ENCODE measurements at regions not wholly inside any gene's neighbourhood (a gene's known extent, or its start where the extent isn't known, plus 50 kb on each side); places are given as distances from the start of the nearest gene placed in this dataset.

DNA sequence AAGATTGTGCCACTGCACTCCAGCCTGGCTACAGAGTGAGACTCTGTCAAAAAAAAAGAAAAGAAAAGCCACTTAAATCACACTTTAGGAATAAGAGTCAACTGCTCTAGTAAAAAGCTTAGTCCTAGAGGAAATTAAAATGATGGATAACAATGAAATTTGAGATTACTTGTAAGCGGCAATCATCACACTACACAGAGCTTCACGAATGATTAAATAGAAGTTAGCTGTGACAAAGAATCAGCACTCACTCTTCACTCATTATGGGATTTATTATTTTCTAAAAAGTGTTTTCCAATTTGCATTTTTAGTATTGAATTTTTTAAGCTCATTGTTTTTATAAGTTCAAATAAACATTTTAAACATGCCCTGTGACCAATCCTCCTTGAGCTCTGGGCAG lies 718.0 kb downstream of the UTRN start:
- DNase-seq: no peak

DNA sequence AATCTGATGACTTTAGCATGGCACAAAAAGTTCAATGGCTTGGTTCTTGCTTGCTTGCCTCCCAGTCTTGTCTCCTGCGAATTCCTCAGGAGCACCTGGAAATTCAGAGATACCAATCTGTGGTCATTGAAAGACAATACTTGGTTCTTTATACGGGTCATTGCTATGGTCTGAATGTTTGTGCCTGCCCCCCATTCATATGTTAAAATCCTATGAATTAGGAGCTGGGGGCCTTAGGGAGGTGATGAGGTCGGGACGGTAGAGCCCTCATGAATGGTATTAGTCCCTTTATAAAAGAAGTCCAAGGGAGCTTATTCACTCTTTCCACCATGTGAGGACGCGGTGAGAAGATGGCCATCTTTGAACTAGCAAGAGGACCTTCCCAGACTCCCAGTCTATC lies 721.8 kb downstream of the UTRN start:
- no peak for DNase-seq

DNA sequence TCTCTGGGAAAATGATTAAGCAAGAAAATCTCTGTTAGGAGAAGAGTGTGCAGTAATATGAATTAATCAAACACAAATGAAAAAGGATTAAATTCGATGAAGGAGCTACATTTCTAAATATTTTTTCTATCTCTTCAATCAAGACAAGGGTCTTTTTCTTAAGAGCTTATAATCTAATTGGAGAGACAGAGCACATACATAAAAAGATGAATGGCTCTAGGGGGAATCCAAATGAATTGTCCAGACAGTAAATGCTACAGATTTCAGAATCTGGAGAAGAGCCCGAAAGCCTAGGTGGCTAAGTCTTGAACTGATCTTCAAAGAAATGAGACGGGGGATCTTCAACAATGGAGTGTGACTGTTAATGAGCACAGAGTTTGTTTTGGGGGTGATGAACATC lies 723.6 kb downstream of the UTRN start:
- no peak for DNase-seq

DNA sequence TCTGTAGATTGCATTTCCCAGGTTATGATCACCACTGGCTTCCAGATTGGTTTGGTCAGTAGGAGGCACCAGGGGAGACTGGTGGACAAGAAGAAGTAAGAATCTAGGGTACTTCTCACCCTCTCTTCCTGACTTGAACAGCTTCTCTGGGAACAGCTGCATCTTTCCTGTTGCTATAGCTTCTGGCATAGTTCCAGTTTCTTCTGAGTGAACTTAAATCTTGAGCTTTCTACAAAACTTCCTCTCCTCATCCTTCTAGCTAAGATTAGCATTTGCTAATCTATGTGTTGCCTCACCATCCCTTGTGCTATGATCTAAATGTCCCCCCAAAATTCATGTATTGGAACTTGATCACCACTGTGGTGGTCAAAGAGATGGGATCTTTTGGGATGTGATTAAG lies 724.6 kb downstream of the UTRN start:
- DNase-seq: no peak

DNA sequence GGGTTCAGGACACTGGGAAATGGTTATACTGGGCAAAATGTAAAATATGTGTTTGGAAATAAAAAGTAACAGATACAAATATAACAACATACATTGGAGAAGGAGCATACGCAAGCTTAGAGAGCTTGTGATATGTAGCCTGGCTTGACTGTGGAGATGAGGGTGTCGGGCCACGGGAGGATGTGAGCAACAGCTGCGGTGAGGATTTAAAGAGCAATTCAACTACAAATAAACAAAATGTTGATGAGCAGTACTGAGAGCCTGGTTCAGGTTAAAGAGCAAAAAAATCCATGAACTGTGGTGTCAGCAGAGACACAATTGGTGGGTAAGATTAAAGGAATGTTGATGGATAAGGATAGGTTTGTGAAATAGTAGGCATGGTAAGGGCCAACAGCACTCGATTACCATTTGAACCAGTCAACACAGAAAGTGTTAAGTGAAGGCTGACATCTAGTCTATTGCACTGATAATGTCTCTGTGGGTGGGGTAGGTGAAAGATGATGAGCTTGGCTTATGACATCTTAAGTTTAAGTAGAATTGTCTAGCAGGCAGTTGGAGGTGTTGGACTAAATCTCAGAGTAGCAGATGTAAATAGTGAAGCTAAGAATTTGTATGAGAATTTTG lies 723.2 kb downstream of the EPM2A start:
- no peak for DNase-seq

DNA sequence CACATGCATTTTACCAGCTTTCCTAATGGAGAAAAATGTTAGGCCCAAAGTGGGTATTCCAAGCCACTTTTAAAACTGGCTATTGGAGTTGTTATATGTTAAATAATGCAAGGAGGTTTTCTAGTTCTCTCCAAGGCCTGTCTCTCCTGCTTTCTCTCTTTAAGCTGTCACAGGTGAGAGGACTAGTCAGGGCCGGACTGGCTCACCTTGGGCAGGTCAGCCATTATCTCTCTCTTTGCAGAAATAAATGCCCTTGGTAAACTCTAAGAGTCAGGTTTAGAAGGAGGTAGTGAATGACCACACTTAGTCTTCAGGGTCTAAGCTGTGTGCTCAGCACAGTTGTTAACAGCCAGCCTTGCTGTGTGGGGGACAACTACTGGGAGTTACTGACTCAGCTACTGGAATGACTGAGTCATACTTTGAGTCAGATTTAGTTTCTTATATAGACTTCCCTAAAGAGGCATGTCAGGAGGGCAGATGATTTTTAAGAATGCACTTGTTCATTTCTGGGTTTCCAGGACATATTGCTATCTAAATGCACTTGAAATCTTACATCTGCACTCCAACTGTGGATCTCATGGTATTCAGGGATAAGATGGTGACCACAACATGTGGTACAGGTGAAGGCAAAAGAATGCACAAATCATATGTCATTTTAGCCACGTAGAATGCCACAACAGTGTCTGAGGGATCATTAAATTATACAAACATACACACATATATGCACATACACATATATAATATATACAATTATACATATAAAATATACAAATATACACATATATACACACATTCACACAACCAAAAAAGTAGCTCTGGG lies 719.4 kb downstream of the EPM2A start:
- peak; percentile 40 for DNase-seq

DNA sequence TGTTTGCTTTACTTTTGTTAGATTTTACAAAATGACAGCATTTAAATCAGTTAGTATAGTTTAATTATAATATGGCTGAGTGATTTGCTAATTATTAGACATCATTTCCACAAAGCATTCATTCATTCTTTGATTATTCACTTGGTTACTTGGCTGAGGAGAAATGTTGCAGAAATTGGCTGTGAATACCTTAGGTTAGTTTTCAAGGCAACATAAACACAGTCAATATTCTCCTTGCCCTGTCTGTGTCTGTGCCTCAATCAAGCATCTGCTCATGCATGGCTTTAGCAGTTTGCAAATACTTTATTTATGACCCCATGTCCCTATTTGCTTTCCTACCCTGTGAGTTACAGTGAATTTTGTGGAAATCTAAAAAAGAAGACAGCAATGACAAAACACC lies 718.3 kb downstream of the EPM2A start:
- no peak for DNase-seq

DNA sequence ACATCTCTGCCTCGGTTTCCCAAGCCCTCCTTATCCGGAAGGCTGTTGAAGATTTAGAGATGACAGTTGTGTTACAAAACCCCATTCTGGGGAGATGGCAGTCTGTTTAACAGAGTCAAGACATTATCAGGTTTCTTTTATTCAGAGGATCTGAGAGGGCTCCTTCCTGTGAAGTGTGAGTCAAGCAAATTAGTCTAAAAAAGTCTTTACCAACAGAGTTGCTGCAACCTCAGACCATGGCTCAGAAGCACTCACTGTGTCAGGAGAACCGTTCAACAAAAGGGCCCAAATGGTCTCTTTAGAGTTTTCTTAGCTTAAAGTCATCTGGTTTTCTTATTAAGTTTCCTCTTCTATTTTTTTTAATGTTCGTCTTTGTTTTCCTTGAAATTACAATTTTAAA lies 717.8 kb downstream of the EPM2A start:
- DNase-seq: no peak

DNA sequence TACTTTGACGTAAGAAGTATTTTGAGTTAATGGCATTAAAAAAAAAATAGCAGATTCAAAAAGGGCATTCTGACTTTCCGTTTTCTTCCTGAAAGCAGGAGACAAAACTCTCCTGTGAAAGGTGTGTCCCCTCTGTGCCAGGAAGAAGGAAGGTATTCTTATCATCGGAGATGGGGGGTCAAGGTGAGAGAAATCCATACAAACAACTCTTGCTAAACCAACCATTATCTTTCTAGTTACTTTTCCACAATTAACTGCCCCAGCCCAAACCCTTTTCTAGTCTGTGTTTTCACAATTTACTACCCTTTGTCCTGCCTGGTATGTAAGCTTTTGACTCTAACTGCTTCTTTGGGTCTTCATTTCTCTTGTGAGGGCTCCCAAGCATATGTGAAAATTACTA lies 717.3 kb downstream of the EPM2A start:
- no peak for DNase-seq

DNA sequence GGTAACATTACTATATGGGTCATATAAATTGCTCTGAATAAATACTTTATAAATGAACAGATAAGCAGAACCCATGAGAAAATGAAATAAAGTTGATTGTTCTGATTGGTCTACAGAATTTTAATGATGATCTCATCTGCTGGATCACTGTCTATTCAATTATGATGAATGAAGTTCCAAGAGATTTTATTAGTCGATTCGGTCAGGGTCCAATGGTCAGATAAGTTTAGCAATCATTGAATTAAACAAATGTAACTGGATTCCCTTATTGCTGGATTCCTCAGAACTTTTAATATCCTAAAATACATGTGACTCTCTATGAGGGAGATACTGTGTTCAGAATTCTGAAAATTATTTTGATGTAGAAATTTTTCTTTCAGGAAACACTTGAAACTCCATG lies 715.2 kb downstream of the EPM2A start:
- no peak for DNase-seq

DNA sequence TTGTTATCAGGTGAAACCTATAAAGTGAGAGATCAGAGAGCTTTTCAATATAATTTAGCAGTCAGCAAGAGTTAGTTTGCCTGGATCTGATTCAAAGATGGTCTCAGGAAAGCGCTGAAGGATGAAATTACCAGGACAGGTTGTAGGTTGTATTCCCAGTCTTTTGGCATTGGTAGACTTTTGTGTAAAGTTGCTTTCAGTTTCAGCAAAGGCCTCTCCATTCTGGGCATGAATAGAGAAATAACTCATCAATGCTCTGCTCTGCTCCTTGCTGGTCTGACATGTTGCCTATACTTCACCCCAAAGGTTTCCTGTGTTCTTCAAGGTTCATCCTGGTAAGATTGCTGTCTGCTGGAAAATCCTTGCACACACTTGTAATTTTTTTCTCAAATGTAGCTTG lies 714.8 kb downstream of the EPM2A start:
- no peak for DNase-seq

DNA sequence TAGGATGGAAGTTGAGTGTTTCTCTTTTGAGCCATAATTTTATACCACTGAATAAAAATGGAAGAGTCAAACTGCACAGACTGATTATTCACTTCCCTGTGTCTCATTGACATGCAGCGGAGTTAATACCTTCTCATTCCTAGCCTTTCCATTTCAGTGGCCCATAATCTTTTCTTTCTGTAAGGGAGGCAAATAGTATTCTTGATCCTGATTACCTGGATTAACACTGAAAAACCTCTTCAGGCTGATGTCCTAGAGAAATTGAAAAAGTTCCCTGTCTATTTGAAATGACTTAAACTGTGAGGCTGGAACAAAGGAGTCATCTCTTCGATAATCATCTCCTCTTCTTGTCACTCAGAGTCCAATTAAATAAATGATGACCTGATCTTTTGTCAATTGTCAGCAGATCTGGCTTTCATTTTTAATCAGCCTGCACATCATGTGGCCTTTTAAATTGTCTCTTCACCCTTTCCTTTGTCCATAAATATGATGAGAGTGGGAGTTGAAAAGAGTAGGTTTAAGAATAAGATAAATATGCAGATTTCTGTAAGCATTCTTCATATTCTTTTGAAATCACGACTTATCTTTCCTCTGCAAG lies 713.0 kb downstream of the EPM2A start:
- no peak for DNase-seq

DNA sequence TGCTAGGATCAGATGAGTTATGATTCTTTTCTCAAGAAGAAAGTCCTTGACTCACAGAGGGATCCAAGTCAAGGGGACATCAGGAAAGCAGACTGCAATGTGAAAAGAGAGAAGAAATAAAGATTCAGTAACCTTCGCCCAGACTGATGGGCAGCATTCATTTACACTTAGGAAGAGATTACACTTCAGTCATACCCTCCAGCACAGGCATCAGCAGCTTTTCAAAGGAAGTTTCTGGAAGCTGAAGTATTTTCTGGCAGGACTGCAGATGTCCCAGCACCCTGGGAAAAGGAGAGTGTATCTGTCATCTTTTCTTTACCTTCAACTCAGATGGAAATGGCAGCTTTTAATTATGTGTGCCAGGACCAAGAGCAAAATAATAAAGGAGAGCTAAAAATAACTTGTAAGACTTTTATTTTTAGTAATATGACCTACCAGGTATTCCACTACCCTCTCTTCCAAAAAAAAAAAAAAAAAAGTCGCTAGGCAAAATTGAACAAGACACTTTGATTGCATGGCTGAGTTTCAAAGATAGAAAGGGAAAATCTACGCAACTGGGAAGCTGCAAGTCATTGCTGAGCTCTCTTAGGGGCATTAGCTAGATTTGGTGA lies 712.1 kb downstream of the EPM2A start:
- no peak for DNase-seq

DNA sequence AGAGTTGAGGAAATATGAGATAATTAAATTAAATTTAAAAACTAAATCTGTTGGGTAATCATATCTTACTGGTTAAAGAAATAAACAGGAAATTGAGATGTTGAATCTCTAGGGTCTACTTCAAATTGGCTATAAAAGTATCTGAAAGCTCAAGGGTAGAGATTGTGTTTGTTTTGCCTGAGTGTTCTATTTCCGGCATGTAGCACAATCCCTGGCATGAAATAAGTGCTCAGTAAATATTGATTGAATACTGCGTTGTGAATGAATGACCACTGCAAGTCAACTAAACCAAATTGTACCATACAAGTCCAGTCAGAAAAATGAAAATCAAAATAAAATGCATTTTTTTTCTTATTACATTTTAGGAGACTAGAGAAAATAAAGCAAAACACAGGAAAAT lies 709.8 kb downstream of the EPM2A start:
- DNase-seq: no peak

DNA sequence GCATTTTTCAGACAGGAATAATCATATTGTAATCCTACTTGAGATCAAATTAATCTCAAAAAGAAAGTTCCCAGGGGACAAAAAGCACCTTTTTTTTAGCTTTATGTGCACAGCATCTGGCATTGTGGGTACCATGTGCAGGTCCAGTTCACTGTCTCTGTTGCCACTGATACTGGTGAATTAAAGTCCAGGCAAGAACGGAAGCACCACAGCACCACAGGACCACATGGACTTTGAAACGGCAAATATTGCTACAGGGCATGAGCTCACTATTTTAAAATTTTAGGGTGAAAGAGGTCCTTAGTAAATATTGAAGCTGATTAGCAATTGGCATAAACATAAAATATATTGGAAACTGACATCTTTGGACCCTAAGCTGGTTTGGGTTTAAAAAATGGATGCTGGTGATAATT lies 709.0 kb downstream of the EPM2A start:
- DNase-seq: no peak

DNA sequence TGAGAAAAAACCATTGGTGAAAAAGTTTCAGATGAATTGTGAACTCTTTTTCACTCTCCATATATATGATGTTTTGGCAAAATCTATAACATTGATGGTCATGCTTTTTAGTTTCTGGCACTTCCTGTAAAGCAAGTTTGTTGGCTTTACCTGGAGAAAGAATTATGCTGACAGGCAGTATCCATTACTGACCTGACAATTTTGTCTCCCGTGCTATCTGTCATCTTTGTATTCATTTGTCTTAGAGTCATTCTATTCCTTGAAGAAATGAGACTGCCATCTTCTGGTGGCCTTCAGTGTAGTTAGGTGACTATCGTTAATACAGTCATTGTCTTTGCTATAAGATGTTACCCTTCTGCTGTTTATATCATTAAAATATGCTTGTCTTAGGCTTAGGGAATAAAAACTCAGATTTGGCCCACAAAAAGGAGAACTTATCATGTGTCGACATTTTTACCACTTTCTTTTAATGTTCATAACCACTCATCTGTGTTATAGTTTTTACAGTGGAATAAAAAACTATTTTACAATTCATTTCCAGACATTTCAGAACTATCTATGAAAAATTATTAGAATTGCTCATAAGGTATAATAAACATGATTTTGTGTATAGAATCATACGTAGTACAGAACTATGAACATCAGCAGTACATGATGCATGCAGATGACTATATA lies 707.0 kb downstream of the EPM2A start:
- DNase-seq: no peak

DNA sequence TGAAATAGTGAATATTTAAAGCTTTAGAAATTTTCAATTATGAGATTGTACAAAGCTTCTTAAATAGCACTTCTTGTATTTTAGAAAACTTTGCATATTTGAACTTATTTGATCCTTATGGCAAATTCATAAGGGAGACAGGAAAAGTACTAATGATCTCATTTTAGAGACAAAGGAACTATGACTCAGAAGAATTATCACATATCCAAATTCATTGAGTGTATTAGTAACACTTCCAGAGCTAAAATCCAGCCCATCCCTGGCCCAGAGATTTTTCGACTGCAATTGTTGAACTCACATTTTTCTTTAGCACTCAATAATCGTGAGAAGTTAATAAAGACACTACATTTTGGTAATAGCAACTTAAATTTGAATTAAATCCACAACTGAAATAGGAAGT lies 704.3 kb downstream of the EPM2A start:
- DNase-seq: no peak

DNA sequence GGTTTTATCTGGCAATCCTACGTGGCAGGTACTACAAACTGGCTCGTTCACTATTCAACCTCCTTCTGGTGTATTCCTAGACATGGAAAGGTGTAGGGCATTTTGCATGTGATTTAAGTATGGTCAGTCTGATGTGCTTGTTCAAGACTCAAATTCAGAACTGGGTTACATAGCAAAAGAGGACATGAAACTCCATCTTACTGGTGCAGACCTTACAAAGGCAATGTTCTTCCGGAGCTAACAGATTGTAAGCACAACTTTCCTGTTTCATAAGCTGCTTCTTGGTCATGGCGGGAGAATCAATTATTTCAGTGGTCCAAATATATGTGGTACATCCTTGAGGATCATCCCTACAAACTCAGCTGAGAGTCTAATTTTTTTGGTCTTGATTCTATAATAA lies 703.4 kb downstream of the EPM2A start:
- no peak for DNase-seq

DNA sequence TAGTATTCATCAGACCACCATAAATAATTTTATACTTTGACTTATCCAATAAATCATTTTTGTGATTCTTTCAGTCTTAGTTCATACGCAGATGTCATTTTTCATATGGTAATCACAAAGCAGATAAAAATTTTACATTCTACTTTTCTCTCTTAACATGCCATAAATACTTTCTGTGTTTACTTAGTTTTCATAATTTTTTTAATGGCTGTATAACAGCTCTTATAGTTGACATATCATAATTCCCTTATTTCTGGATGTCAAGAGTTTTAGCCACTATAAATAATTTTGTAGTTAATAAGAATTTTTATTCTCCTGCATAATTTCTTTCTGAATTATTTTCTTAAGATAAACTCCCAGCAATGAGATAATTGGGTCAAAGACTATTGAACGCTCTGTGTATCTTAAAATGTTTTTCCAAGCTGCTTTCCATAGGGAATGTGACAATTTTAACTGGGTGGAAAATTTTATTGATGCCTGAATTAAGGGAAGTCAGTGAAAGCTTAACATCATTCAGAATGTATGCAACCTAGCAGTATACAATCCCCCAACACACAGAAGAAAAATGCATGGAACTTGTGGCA lies 702.7 kb downstream of the EPM2A start:
- no peak for DNase-seq

DNA sequence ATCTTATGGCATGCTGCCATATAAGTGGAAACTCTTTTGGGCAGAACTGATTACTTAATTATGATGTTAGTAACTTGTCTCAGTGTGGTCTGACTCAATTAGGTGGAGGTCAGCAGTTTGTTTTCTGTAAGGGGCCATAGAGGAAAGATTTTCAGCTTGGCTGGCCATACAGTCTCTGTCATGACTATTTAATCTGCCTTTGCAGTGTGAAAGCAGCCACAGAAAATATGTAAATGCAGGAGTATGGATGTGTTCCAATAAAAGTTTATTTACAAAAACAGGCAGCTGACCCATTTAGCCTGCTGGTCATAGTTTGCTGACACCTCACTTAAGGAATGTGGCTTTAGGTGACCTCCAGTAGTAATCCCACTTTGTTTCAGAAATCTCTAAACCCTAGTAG lies 700.7 kb downstream of the EPM2A start:
- DNase-seq: no peak

DNA sequence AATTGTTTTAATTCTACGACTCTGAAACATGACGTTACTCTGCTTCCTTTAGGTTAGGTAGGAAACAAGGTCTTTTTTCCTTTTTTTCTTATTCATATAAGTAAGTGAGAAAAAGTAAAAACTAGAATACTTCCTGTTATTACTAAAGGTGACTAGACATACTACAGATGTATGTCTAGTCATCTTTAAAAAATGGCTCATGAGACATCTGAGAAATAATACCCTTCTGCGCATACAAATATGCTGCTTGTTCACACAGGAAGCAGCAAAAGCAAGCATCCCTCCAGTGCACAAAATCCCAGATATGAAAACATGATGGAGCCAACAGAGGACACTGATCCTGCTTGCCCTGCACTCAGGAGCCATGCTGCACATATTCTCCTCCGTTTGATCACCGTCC lies 699.1 kb downstream of the EPM2A start:
- no peak for DNase-seq

DNA sequence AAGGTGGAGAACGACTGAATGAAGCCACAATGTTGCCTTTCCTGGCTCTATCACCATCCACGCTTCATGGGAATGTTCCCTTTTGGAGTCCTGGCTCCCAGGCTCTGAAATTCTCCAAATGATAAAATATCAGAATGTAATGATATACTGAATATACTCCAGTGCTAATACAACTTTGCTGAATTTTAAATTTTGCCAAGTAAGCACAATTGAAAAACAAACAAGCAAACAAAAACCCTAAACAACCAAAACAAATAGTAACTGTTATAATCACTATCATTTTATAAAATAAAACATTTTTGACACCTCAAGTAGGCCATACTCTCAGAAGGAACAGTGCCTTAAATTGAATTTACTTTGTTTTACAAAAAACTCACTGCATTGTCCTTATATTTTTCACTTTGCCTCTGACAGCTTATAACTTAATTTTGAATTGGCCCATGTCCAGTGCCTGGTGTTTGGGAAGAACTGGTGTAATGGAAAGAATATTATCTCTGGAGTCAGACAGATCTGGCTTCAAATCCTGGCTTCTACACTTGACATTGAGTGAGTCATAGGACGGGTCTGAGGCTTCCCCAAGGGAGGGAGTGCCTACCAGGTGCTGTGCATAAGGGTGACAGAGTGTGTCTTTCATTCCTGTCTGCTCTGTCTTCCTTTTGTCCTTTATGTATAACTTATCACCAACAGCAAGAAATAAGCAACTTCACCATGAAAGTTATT lies 698.3 kb downstream of the EPM2A start:
- DNase-seq: no peak

All from stimulated activated CD4-positive, alpha-beta T cell treated with anti-CD3 and anti-CD28 coated beads, Interleukin-1b, Interleukin-23, amount 100 ng/mL, for 48 hours (primary cell).